ENCODE measurements at regions not wholly inside any gene's neighbourhood (a gene's known extent, or its start where the extent isn't known, plus 50 kb on each side); places are given as distances from the start of the nearest gene placed in this dataset.

GRCh38 chr3:39657075-39657474, 152.3 kb upstream of the MYRIP start:
- no peak for TF ChIP-seq CTCF (IDR thresholded peaks at IDR 0.05)
- no peak for TF ChIP-seq POLR2A (IDR thresholded peaks at IDR 0.05)
